ENCODE measurements at regions not wholly inside any gene's neighbourhood (a gene's known extent, or its start where the extent isn't known, plus 50 kb on each side); places are given as distances from the start of the nearest gene placed in this dataset.
A peak's percentile ranks its signal among the peaks of the same experiment; 100 is the strongest.
"Not testable (repeated sequence)": the region's sequence is repeated elsewhere in the genome, so short reads cannot be mapped to it uniquely, and the experiment has no call there.

- no peak for DNase-seq
Observed at GRCh38 chr10:123221418-123221817, 67.2 kb downstream of the BUB3 start.

- no peak for DNase-seq
Observed at GRCh38 chr10:123222832-123223231, 68.6 kb downstream of the BUB3 start.

- DNase-seq = no peak
Observed at GRCh38 chr10:123227706-123228105, 73.5 kb downstream of the BUB3 start.

GRCh38 chr10:123229927-123230630 is 75.9 kb downstream of the BUB3 start:
- no peak for DNase-seq

- DNase-seq = not testable (repeated sequence)
Observed at GRCh38 chr10:123232879-123233278, 78.7 kb downstream of the BUB3 start.

- not testable (repeated sequence) for DNase-seq
Observed at GRCh38 chr10:123235014-123235413, 80.8 kb downstream of the BUB3 start.

- DNase-seq = no peak
Observed at GRCh38 chr10:123236126-123236525, 81.9 kb downstream of the BUB3 start.

GRCh38 chr10:123240250-123240649 is 86.0 kb downstream of the BUB3 start:
- no peak for DNase-seq

- no peak for DNase-seq
Observed at GRCh38 chr10:123240776-123241175, 86.6 kb downstream of the BUB3 start.

GRCh38 chr10:123241391-123242141 is 87.4 kb downstream of the BUB3 start:
- no peak for DNase-seq

GRCh38 chr10:123244747-123245146 is 90.5 kb downstream of the BUB3 start:
- no peak for DNase-seq

GRCh38 chr10:123245264-123245663 is 91.1 kb downstream of the BUB3 start:
- DNase-seq = no peak

GRCh38 chr10:123249894-123250293 is 95.7 kb downstream of the BUB3 start:
- no peak for DNase-seq

- peak in 1 of 2 experiments; percentile 31 for DNase-seq
Observed at GRCh38 chr10:123250640-123251039, 96.4 kb downstream of the BUB3 start.

- peak; percentile 50 to 67 for DNase-seq
Observed at GRCh38 chr10:123252779-123253178, 98.6 kb downstream of the BUB3 start.

- not testable (repeated sequence) for DNase-seq
Observed at GRCh38 chr10:123254343-123254742, 100.1 kb downstream of the BUB3 start.

- DNase-seq = peak in 1 of 2 experiments; percentile 60
Observed at GRCh38 chr10:123257904-123258456, 103.8 kb downstream of the BUB3 start.

- DNase-seq = no peak
Observed at GRCh38 chr10:123259081-123259480, 104.9 kb downstream of the BUB3 start.

- DNase-seq = no peak
Observed at GRCh38 chr10:123259791-123260190, 105.6 kb downstream of the BUB3 start.

- DNase-seq = no peak
Observed at GRCh38 chr10:123262456-123262855, 108.3 kb downstream of the BUB3 start.

GRCh38 chr10:123266971-123267370 is 112.8 kb downstream of the BUB3 start:
- no peak for DNase-seq

- DNase-seq = no peak
Observed at GRCh38 chr10:123269017-123269552, 114.9 kb downstream of the BUB3 start.

GRCh38 chr10:123269675-123270074 is 115.5 kb downstream of the BUB3 start:
- DNase-seq = peak; percentile 45 to 57

GRCh38 chr10:123270221-123270620 is 116.0 kb downstream of the BUB3 start:
- no peak for DNase-seq

Data from NCI-H1930 (cell line).